ENCODE measurements at regions not wholly inside any gene's neighbourhood (a gene's known extent, or its start where the extent isn't known, plus 50 kb on each side); places are given as distances from the start of the nearest gene placed in this dataset.
A peak's percentile ranks its signal among the peaks of the same experiment; 100 is the strongest.
"Not testable (repeated sequence)": the region's sequence is repeated elsewhere in the genome, so short reads cannot be mapped to it uniquely, and the experiment has no call there.

GRCh38 chr5:42949348-42950115 lies 90.6 kb downstream of the ANXA2R start:
- POLR2A ChIA-PET: interaction anchor here (0.6 to 2.0 kb wide), 7 partner anchors 41 to 116 kb away, joined by 3 to 16 read pairs (median 4); no protein-coding TSS in a partner anchor
- no peaks in the 10 kb centered on the region for H3K27me3 Mint-ChIP-seq
- ATAC-seq (peak; percentile 38), DNase-seq (peak; percentile 71)
- peak overlapping the region; percentile 83 for H3K4me3 Mint-ChIP-seq
- H3K9me3 Mint-ChIP-seq (ENCODE audit: low read depth): peaks cover 4% of the 10 kb centered on the region
- H3K36me3 Mint-ChIP-seq (ENCODE audit: low read depth): peaks cover 4% of the 10 kb centered on the region
- CTCF ChIA-PET: interaction anchor here (0.5 to 5.4 kb wide), 22 partner anchors 11 to 536 kb away, joined by 3 to 44 read pairs (median 4); no protein-coding TSS in a partner anchor
- intact Hi-C loops (cut with DNase I, micrococcal nuclease): loop anchor here (1.0 to 5.0 kb wide), 10 partner anchors 40 to 1928 kb away; partner anchors contain the start of genes NIM1K (in 2 of the 2), ANXA2R (in 1 of the 2), NNT (in 1 of the 2) and PAIP1 (in 1 of the 2)
- peaks cover 17% of the 10 kb centered on the region for H3K4me1 Mint-ChIP-seq
- H3K27ac Mint-ChIP-seq: peak overlapping the region; percentile 66

DNA sequence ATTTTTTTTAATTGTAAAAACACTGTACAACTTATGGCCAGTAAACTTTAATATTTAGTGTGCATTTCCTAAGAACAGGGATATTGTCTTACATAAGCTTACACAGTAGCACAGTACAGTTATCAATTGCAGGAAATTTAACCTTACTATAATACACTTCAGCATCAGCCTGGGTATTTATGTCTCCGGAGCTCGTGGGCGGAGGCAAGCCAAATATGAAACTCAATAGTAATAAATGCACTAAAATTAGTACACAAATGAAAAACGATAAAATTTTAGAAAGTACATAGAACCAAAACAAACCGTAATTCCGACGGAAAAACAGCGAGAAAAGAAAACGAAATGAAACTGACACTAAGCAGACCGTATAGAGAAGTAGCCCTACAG lies 91.2 kb downstream of the ANXA2R start:
- Mint-ChIP-seq H3K27ac (peak overlapping the region; percentile 66), H3K4me1 (peaks cover 17% of the 10 kb centered on the region), H3K36me3 (ENCODE audit: low read depth) (no peaks in the 10 kb centered on the region), H3K27me3 (no peaks in the 10 kb centered on the region), H3K9me3 (ENCODE audit: low read depth) (peaks cover 3% of the 10 kb centered on the region), H3K4me3 (peak overlapping the region; percentile 83)
- ChIA-PET POLR2A (interaction anchor here (1.2 kb wide), 1 partner anchor 43 kb away, joined by 3 read pairs; no protein-coding TSS in a partner anchor), CTCF (interaction anchor here (0.5 to 5.4 kb wide), 16 partner anchors 10 to 344 kb away, joined by 3 to 44 read pairs (median 5); no protein-coding TSS in a partner anchor)
- intact Hi-C loops (cut with DNase I, micrococcal nuclease): no loop called here
- ATAC-seq (no peak), DNase-seq (peak; percentile 39)

- CTCF ChIA-PET: no interaction called here
Measured at GRCh38 chr5:42944989-42945388, 95.1 kb downstream of the ANXA2R start.

GRCh38 chr5:42943931-42944631 lies 96.0 kb downstream of the ANXA2R start:
- Mint-ChIP-seq H3K27ac (no peak overlapping the region), H3K4me3 (no peak overlapping the region), H3K9me3 (ENCODE audit: low read depth) (no peaks in the 10 kb centered on the region), H3K4me1 (peaks cover 2% of the 10 kb centered on the region), H3K27me3 (no peaks in the 10 kb centered on the region), H3K36me3 (ENCODE audit: low read depth) (no peaks in the 10 kb centered on the region)
- ATAC-seq (no peak), DNase-seq (no peak)
- CTCF ChIA-PET: interaction anchor here (0.5 kb wide), 1 partner anchor 398 kb away, joined by 3 read pairs; no protein-coding TSS in a partner anchor
- POLR2A ChIA-PET: no interaction called here
- intact Hi-C loops (cut with DNase I, micrococcal nuclease): no loop called here

More at GRCh38 chr5:42944989-42945388, 95.1 kb downstream of the ANXA2R start:
- H3K4me3 Mint-ChIP-seq: no peak overlapping the region
- no peak for DNase-seq
- H3K36me3 Mint-ChIP-seq (ENCODE audit: low read depth): no peaks in the 10 kb centered on the region
- ATAC-seq: no peak
- no peak overlapping the region for H3K27ac Mint-ChIP-seq
- POLR2A ChIA-PET: no interaction called here
- intact Hi-C loops (cut with DNase I, micrococcal nuclease): no loop called here
- no peaks in the 10 kb centered on the region for H3K9me3 Mint-ChIP-seq (ENCODE audit: low read depth)
- no peaks in the 10 kb centered on the region for H3K27me3 Mint-ChIP-seq
- H3K4me1 Mint-ChIP-seq: peaks cover 9% of the 10 kb centered on the region

GRCh38 chr5:42940853-42941252 lies 99.3 kb downstream of the ANXA2R start:
- intact Hi-C loops (cut with DNase I, micrococcal nuclease): no loop called here
- Mint-ChIP-seq H3K4me3 (no peak overlapping the region), H3K27ac (no peak overlapping the region), H3K36me3 (ENCODE audit: low read depth) (no peaks in the 10 kb centered on the region), H3K9me3 (ENCODE audit: low read depth) (no peaks in the 10 kb centered on the region), H3K27me3 (no peaks in the 10 kb centered on the region), H3K4me1 (no peaks in the 10 kb centered on the region)
- DNase-seq (no peak), ATAC-seq (no peak)
- POLR2A ChIA-PET: no interaction called here
- CTCF ChIA-PET: interaction anchor here (0.6 to 0.8 kb wide), 2 partner anchors 32 to 108 kb away, joined by 3 read pairs; no protein-coding TSS in a partner anchor

DNA sequence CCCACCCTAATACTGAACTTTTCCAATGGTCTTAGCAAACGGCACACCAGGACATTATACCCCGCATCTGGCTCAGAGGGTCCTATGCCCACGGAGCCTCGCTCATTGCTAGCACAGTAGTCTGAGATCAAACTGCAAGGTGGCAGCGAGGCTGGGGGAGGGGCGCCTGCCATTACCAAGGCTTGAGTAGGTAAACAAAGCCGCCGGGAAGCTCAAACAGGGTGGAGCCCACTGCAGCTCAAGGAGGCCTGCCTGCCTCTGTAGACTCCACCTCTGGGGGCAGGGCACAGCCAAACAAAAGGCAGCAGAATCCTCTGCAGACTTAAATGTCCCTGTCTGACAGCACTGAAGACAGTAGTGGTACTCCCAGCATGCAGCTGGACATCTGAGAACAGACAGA lies 108.1 kb downstream of the ANXA2R start:
- POLR2A ChIA-PET; H3K36me3 Mint-ChIP-seq (ENCODE audit: low read depth); ATAC-seq; H3K4me3 Mint-ChIP-seq; intact Hi-C loops (cut with DNase I, micrococcal nuclease); H3K9me3 Mint-ChIP-seq (ENCODE audit: low read depth); H3K4me1 Mint-ChIP-seq; H3K27me3 Mint-ChIP-seq; H3K27ac Mint-ChIP-seq; DNase-seq: not testable (repeated sequence)
- CTCF ChIA-PET: interaction anchor here (0.6 to 1.4 kb wide), 2 partner anchors 17 to 19 kb away, joined by 3 to 5 read pairs; no protein-coding TSS in a partner anchor

- POLR2A ChIA-PET: not testable (repeated sequence)
Measured at GRCh38 chr5:42931451-42931850, 108.7 kb downstream of the ANXA2R start.

DNA sequence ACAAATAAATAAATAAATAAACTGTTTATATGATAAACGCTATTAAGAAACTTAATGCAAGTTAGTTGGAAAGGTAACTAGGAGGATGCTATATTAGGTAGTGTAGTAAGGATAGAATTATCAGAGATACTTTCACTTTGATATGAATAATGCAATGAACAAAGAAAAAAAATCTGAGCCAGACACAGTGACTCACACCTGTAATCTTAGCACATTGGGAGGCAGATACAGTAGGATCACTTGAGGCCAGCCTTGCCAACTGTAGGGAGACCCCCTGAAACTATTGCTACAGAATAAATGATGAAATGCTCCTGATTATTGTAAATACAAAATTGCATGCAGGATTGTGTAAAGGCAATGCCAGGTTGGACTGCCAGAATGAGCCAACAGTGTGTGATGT lies 109.2 kb downstream of the ANXA2R start:
- H3K27ac Mint-ChIP-seq: no peak overlapping the region
- CTCF ChIA-PET: no interaction called here
- DNase-seq (no peak), ATAC-seq (peak; percentile 39)
- H3K27me3 Mint-ChIP-seq: no peaks in the 10 kb centered on the region
- peaks cover 2% of the 10 kb centered on the region for H3K36me3 Mint-ChIP-seq (ENCODE audit: low read depth)
- intact Hi-C loops (cut with DNase I, micrococcal nuclease): no loop called here
- peaks cover 5% of the 10 kb centered on the region for H3K9me3 Mint-ChIP-seq (ENCODE audit: low read depth)
- H3K4me1 Mint-ChIP-seq: no peaks in the 10 kb centered on the region
- POLR2A ChIA-PET: no interaction called here
- no peak overlapping the region for H3K4me3 Mint-ChIP-seq

More at GRCh38 chr5:42931451-42931850, 108.7 kb downstream of the ANXA2R start:
- H3K36me3 Mint-ChIP-seq (ENCODE audit: low read depth); H3K9me3 Mint-ChIP-seq (ENCODE audit: low read depth); H3K4me1 Mint-ChIP-seq; intact Hi-C loops (cut with DNase I, micrococcal nuclease); CTCF ChIA-PET; DNase-seq; ATAC-seq; H3K4me3 Mint-ChIP-seq; H3K27ac Mint-ChIP-seq; H3K27me3 Mint-ChIP-seq: not testable (repeated sequence)

DNA sequence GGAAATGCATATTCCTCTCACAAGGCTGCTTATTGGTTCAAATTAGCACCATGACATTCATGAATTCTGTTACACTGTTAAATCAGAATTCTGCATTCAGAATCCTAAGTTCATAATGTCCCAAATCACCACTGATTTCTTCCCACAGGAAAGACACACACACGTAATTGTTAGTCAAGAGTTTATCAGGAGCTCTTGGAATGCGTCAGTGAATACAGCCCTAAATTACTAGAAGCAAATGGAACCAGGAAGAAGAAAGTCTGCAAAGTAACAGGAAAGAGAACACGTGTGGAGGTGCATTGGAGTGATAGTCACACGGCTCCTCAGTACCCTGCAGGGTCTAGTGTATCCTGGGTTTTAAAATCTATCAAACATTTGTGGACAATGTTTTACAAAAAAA lies 110.2 kb downstream of the ANXA2R start:
- Mint-ChIP-seq H3K4me3 (no peak overlapping the region), H3K27me3 (no peaks in the 10 kb centered on the region), H3K27ac (no peak overlapping the region), H3K9me3 (ENCODE audit: low read depth) (peaks cover 5% of the 10 kb centered on the region), H3K36me3 (ENCODE audit: low read depth) (peaks cover 2% of the 10 kb centered on the region), H3K4me1 (no peaks in the 10 kb centered on the region)
- CTCF ChIA-PET: no interaction called here
- DNase-seq (no peak), ATAC-seq (no peak)
- POLR2A ChIA-PET: no interaction called here
- intact Hi-C loops (cut with DNase I, micrococcal nuclease): no loop called here

DNA sequence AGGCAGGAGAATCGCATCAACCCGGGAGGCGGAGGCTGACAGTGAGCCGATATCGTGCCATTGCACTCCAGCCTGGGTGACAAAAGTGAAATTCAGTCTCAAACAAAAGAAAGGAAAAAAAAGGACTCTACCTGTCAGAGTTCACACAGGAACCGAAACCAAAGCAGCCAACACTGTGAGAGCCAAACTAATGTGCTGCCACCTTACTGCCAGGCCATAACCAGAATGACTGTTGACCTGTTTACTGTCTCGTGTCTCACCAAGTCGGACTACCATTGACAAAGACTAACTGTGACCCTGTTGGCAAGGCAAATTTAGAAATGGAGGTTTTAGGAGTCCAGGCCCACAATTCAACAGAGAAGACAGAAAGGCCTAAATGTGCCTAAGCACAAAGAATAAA lies 112.4 kb downstream of the ANXA2R start:
- Mint-ChIP-seq H3K9me3 (ENCODE audit: low read depth) (peaks cover 3% of the 10 kb centered on the region), H3K27ac (no peak overlapping the region), H3K4me1 (no peaks in the 10 kb centered on the region), H3K27me3 (no peaks in the 10 kb centered on the region), H3K4me3 (no peak overlapping the region), H3K36me3 (ENCODE audit: low read depth) (peaks cover 2% of the 10 kb centered on the region)
- ATAC-seq (no peak), DNase-seq (no peak)
- intact Hi-C loops (cut with DNase I, micrococcal nuclease): no loop called here
- ChIA-PET CTCF (interaction anchor here (0.7 to 1.6 kb wide), 3 partner anchors 11 to 39 kb away, joined by 3 to 5 read pairs (median 5); no protein-coding TSS in a partner anchor), POLR2A (interaction anchor here (0.7 kb wide), 1 partner anchor 13 kb away, joined by 3 read pairs; no protein-coding TSS in a partner anchor)

DNA sequence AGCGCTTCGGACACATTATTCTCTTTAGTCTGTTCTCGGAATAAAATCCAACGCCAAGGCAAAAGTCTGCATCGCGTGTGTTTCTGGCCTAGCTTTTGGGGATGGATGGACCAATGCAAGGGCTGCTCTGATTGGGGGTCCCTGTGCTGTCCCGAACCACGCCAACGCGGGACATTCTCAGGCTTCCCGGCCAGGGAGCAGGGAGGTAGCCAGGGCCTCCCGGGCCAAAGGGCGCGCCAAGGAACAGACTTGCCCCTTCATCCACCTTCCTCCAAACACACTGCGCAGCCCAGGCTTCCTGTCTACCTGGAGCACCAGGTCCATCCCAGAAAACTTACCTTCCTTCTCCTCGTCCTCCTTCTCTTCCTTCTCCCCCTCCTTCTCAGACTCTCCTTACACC lies 113.0 kb upstream of the SELENOP start:
- Mint-ChIP-seq H3K9me3 (ENCODE audit: low read depth) (no peaks in the 10 kb centered on the region), H3K36me3 (ENCODE audit: low read depth) (no peaks in the 10 kb centered on the region), H3K4me3 (no peak overlapping the region), H3K4me1 (no peaks in the 10 kb centered on the region), H3K27ac (no peak overlapping the region), H3K27me3 (no peaks in the 10 kb centered on the region)
- ChIA-PET CTCF (no interaction called here), POLR2A (no interaction called here)
- ATAC-seq (no peak), DNase-seq (no peak)
- intact Hi-C loops (cut with DNase I, micrococcal nuclease): no loop called here

All from activated CD4-positive, alpha-beta T cell treated with anti-CD3 and anti-CD28 coated beads for 36 hours (primary cell).